T-helper 1 cell treated with Interleukin-12 subunit alpha and Interleukin-12 subunit beta and Interleukin-4 antibody, amounts not matched to agents 30 ng/mL and 1 ng/mL, for 36 hours (primary cell): ENCODE measurements at regions not wholly inside any gene's neighbourhood (a gene's known extent, or its start where the extent isn't known, plus 50 kb on each side); places are given as distances from the start of the nearest gene placed in this dataset.

Experiments
- intact Hi-C: fragments of 100-400 bp; cut with micrococcal nuclease; formaldehyde crosslinking; loops from one replicate; pipeline ENCODE4 v1.15.1; 2024

DNA sequence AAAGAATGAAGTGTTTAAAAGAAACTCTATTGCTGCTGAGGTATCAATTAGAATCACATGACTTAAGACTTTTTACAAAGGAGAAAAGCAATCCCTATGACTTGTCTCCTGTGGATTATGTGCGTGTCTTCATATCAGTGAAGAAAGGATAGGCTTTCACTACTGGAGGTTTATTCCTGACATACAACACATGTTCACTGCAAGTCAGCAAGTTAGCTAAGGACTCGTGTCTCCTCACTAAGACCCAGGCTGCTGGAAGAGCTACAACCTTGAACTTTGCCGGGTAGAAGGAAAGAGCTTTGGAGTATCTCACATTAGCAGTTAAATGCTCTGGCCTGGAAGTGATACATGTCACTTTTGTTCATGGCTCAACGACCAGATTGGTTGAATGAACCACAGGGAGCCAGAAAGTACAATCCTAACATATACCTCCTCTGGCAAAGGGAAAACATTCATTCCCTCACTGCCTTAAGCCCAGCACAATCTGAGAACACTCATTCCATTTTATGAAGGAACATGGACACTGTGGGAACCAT lies 215.3 kb downstream of the RNF152 start:
- intact Hi-C loops, result no loop called here

GRCh38 chr18:61676773-61677434 lies 215.9 kb downstream of the RNF152 start:
- intact Hi-C loops, result no loop called here

GRCh38 chr18:61669320-61669719 lies 223.5 kb downstream of the RNF152 start:
- intact Hi-C loops, result loop anchor here (10.0 kb wide), 1 partner anchor 1795 kb away; no protein-coding TSS in a partner anchor

GRCh38 chr18:61666876-61667590 lies 225.8 kb downstream of the RNF152 start:
- intact Hi-C loops, result loop anchor here (10.0 kb wide), 1 partner anchor 1798 kb away; no protein-coding TSS in a partner anchor

DNA sequence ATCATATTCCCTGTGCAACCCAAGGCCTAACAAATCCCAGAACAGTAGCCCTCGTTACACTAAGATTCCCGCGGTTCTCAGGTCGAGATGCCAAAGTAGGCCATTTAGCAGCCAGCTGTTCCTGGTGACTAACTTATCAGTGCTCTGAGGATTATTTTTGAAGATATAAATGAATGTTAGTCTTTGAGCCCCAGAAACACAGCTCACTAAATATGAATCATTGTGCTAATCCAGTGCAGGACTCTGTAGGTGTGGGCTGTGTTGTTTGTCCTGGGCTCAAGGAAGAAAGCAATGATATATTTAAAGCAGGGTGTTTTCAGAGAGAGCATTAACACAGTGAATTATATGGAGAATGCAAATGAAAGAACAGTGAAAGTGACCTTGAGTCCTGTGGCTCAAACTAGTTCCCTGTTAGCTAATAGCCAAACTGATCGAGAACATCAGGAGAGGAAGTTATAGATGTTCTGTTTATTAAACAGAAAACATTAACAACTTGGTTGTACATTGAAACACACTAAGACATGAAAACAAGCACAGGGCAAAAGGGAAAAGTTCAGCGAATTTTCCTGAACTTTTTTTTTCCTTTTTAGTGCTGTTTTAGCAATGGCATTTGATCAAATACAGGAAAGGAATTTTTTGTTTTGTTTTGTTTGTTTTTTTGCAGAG lies 228.3 kb downstream of the RNF152 start:
- intact Hi-C loops, result loop anchor here (10.0 kb wide), 1 partner anchor 1800 kb away; no protein-coding TSS in a partner anchor

GRCh38 chr18:61662726-61663125 lies 230.1 kb downstream of the RNF152 start:
- intact Hi-C loops, result loop anchor here (10.0 kb wide), 1 partner anchor 1802 kb away; no protein-coding TSS in a partner anchor

DNA sequence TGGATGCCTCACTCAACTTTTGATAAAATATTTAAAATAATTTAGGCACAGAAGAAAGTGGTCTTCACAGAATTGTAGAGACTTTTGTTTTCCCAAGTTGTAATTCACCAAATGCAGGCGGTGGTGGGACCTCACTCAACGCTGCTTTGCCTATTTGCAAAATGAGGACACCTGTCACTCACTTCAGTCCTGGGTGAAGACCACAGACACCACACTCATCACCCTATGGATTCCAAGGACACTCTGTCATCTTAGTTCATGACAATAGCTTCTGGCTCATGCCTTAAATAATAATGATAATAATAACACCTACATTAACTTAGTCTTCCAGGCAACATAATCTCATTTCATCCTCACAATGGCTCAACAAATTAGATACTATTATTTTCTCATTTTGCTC lies 234.4 kb downstream of the RNF152 start:
- intact Hi-C loops, result no loop called here

GRCh38 chr18:61657066-61657732 lies 235.6 kb downstream of the RNF152 start:
- intact Hi-C loops, result no loop called here

GRCh38 chr18:61655630-61656029 lies 237.2 kb downstream of the RNF152 start:
- intact Hi-C loops, result no loop called here

GRCh38 chr18:61653823-61654551 lies 238.8 kb downstream of the RNF152 start:
- intact Hi-C loops, result no loop called here

DNA sequence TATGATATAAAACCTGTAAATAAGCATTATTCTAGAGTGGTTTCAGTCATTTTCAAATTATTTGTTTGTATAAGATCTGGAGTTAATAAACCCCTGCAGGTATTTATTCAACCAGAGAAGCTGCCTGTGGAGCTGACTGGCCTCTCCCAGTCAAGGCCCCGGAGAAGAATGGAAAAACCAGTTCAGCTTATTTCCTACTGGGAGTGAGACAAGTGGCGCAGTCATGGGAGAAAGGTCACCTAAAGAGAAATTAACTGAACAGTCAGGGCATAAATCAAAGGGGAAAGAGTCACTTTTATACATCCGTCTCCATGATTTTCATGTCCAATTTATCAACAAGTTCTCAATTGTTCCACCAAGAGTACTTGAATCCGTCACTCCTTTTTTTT lies 240.9 kb downstream of the RNF152 start:
- intact Hi-C loops, result no loop called here

GRCh38 chr18:61651145-61651879 lies 241.5 kb downstream of the RNF152 start:
- intact Hi-C loops, result no loop called here

GRCh38 chr18:61643884-61644647 lies 248.7 kb downstream of the RNF152 start:
- intact Hi-C loops, result no loop called here

DNA sequence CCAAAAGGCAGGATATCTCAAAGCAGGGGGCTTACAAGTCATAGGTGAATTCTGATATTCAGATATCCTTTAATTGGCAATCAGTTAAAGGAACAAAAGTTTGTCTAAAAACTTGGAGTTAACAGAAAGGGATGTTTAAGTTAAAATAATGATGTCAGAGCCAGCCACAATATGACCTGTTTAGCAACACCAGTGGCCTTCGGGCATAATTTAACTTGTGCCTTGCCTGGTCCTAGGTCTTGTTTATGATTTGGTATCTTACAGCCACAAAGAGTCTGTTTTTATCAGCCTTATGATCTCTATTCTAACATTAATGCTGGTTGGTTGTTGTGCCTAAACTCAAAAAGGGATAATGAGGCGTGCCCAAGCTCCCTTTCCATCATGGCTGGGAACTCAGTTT lies 252.9 kb downstream of the RNF152 start:
- intact Hi-C loops, result no loop called here

- intact Hi-C loops, result no loop called here
Observed at GRCh38 chr18:61637905-61638595, 254.8 kb downstream of the RNF152 start.

- intact Hi-C loops, result no loop called here
Observed at GRCh38 chr18:61637319-61637718, 255.5 kb downstream of the RNF152 start.

- intact Hi-C loops, result loop anchor here (1.0 kb wide), 2 partner anchors 265 to 495 kb away; no protein-coding TSS in a partner anchor
Observed at GRCh38 chr18:61635901-61636528, 256.8 kb downstream of the RNF152 start.

DNA sequence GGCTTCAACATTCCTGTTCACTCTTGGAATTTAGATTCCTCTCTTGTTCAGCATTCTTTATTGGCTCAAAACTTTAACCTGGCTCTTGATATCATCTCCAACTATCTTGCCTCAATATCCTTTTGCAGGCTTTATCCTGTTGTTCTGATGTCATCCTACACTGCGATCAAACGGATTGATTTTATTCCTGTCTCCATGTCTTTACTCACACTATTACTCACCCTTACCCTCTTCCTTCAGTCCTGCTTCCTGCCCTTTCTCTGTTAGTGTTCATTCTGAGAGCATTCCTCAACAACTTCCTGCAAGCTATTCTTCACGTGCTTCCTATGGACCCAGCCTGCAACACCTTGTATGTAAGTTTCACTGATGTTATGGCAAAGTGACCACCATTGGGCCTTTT lies 264.7 kb downstream of the RNF152 start:
- intact Hi-C loops, result no loop called here
